PC-9 (cell line): ENCODE measurements at regions not wholly inside any gene's neighbourhood (a gene's known extent, or its start where the extent isn't known, plus 50 kb on each side); places are given as distances from the start of the nearest gene placed in this dataset.

Experiments
- EZH2 ChIP-seq: fragments of 200-600 bp; sonication (generic); IDR thresholded peaks from 2 replicates; pipeline ENCODE4 v1.8.0; 2017; ENCODE audit warnings: antibody characterized with exemption, low read depth
- TF ChIP-seq, protein P1 (sequence below): fragments of 200-600 bp; sonication (generic); conservative IDR thresholded peaks from 2 replicates; pipeline ENCODE4 v1.6.1; 2017; ENCODE audit warnings: mixed run types, antibody characterized with exemption, mild to moderate bottlenecking, moderate library complexity

DNA sequence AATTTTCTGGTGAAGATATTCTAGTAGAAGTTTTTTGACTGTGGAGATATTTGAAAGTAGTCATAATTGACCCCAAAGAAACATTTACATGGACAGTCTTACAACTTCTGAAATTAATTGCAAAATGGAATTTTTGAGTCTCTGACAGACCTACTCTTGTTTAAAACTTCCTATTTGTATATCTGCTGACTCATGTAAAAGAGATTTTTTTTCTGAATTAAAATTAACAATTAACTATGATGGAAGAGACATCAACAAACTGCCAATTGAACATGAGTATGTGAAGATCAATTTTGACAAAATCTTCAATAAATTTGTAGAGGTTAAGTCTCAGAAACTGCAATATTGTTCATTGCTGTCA lies 108.5 kb upstream of the MAX start:
- TF ChIP-seq, protein P1, sequence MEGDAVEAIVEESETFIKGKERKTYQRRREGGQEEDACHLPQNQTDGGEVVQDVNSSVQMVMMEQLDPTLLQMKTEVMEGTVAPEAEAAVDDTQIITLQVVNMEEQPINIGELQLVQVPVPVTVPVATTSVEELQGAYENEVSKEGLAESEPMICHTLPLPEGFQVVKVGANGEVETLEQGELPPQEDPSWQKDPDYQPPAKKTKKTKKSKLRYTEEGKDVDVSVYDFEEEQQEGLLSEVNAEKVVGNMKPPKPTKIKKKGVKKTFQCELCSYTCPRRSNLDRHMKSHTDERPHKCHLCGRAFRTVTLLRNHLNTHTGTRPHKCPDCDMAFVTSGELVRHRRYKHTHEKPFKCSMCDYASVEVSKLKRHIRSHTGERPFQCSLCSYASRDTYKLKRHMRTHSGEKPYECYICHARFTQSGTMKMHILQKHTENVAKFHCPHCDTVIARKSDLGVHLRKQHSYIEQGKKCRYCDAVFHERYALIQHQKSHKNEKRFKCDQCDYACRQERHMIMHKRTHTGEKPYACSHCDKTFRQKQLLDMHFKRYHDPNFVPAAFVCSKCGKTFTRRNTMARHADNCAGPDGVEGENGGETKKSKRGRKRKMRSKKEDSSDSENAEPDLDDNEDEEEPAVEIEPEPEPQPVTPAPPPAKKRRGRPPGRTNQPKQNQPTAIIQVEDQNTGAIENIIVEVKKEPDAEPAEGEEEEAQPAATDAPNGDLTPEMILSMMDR, result no peak
- no peak for TF ChIP-seq EZH2
